ENCODE measurements at regions not wholly inside any gene's neighbourhood (a gene's known extent, or its start where the extent isn't known, plus 50 kb on each side); places are given as distances from the start of the nearest gene placed in this dataset.

DNA sequence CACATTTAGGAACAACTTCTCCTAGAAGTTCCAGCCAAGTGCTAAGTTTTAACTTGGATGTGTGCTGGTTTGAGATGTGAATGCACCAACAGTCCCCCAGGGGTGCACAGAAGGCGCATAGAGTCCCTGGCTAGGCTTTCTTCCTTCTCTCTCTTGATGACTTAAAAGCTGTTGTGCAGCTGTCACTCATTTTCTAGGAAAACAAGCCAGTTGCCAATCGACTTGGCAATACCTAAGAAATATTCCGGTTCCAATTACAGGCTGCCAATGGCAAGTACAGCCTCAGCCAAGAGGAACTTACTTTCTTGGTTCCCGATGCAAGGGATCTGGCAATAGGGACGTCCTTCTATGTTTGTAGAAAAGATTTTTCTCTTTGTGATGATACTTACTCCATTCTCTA is 266.6 kb upstream of the EEF2KMT start:
- H3K36me3 Mint-ChIP-seq: no peaks in the 10 kb centered on the region
- TF ChIP-seq, protein P1, sequence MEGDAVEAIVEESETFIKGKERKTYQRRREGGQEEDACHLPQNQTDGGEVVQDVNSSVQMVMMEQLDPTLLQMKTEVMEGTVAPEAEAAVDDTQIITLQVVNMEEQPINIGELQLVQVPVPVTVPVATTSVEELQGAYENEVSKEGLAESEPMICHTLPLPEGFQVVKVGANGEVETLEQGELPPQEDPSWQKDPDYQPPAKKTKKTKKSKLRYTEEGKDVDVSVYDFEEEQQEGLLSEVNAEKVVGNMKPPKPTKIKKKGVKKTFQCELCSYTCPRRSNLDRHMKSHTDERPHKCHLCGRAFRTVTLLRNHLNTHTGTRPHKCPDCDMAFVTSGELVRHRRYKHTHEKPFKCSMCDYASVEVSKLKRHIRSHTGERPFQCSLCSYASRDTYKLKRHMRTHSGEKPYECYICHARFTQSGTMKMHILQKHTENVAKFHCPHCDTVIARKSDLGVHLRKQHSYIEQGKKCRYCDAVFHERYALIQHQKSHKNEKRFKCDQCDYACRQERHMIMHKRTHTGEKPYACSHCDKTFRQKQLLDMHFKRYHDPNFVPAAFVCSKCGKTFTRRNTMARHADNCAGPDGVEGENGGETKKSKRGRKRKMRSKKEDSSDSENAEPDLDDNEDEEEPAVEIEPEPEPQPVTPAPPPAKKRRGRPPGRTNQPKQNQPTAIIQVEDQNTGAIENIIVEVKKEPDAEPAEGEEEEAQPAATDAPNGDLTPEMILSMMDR (IDR thresholded peaks at IDR 0.05; ENCODE audit: unreplicated experiment): no peak
- H3K9me3 Mint-ChIP-seq: no peaks in the 10 kb centered on the region
- H3K27ac Mint-ChIP-seq: no peak overlapping the region
- no peak overlapping the region for H3K4me3 Mint-ChIP-seq
- no peaks in the 10 kb centered on the region for H3K4me1 Mint-ChIP-seq
- DNase-seq (ENCODE audit: low spot score in 2 of 2, unreplicated experiment in 2 of 2): no peak
- peaks cover 25% of the 10 kb centered on the region for H3K27me3 Mint-ChIP-seq (ENCODE audit: low read depth)

DNA sequence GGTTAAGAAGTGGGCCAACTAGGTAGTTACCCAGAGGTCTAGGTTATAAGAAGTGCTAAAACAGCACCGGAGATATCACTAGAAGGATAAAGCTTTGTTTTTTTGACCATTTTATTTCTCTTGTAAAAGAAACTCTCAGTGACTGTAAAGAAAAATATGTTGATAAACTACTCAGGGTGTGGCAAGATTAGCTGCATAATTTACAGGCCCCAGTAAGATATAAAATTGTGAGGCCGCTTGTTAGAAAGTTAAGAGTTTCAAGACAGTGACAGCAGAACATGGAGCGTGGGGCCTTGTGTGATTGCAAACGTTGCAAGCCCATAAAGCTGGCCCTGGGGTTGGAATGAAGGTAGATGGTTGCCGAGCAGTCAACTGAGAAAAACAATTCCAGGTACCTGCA is 263.7 kb upstream of the EEF2KMT start:
- Mint-ChIP-seq H3K4me1 (no peaks in the 10 kb centered on the region), H3K27me3 (ENCODE audit: low read depth) (peaks cover 26% of the 10 kb centered on the region), H3K9me3 (no peaks in the 10 kb centered on the region), H3K36me3 (no peaks in the 10 kb centered on the region), H3K4me3 (no peak overlapping the region), H3K27ac (no peak overlapping the region)
- TF ChIP-seq, protein P1 (IDR thresholded peaks at IDR 0.05; ENCODE audit: unreplicated experiment): no peak
- DNase-seq (ENCODE audit: low spot score in 2 of 2, unreplicated experiment in 2 of 2): no peak

DNA sequence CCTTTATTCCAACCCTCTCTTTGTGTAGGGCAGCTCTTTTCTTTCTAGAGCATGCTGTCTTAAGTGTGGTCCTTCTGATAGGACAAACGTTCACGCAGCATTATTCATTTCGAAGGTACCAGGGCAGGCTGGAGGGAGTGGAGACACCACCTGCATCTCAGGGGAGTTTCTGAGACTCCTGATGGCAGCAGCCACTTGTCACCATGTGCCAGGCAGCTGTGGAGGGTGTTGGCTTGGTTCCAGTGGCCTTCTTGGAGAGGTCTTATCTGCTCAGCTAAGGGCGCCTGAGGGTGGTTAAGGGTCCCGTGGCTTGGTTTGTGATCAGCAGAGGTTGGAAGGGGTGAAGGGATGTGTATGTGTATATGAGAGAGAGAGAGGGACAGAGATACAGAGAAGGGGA is 257.1 kb upstream of the EEF2KMT start:
- no peak overlapping the region for H3K27ac Mint-ChIP-seq

DNA sequence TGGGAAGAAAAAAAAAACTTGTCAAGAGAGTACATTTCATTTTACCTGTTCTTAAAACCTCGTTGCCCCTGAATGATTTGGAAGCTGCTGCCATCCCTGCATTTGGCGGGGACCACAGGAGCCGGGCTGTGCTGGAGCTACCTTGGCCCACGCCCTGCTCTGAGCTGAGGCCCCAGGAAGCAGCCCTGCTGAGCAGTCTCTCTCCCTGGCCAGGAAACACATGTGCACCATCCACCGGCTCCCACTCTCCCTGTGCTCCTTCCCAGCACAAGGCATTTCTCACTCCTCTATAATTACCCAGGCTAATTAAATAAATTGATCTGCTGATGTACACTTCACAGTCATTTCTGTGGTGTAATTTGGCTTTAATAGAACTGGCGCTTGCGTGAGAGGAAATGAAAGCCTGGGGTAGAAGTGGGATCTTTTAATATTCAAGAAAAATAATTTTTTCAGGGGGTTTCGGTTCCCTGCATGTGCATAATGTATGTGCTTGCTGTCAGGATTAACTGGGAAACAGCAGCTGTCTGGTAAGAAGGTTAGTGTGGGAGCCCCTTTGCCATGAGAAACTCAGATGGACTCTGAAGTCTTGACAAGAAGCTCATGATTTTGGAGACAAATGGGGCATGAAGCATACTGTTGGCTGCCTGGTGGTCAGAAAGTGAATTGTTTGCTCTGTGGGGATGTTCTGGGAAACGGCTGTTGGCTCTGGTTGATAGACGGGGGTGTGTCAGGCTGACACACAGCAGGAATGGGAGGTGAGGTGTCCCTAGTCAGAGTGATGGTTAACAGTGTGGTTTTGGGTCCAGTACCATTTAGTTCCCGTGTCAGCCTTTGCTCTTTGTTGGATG is 252.3 kb upstream of the EEF2KMT start:
- Mint-ChIP-seq H3K36me3 (no peaks in the 10 kb centered on the region), H3K4me1 (no peaks in the 10 kb centered on the region), H3K27ac (no peak overlapping the region), H3K4me3 (no peak overlapping the region), H3K9me3 (peaks cover 3% of the 10 kb centered on the region), H3K27me3 (ENCODE audit: low read depth) (peaks cover 21% of the 10 kb centered on the region)
- TF ChIP-seq, protein P1 (IDR thresholded peaks at IDR 0.05; ENCODE audit: unreplicated experiment): no peak
- no peak for DNase-seq (ENCODE audit: low spot score in 2 of 2, unreplicated experiment in 2 of 2)

More for the DNA sequence above, 257.1 kb upstream of the EEF2KMT start:
- H3K4me1 Mint-ChIP-seq: no peaks in the 10 kb centered on the region
- H3K9me3 Mint-ChIP-seq: no peaks in the 10 kb centered on the region
- no peak overlapping the region for H3K4me3 Mint-ChIP-seq
- TF ChIP-seq, protein P1 (IDR thresholded peaks at IDR 0.05; ENCODE audit: unreplicated experiment): no peak
- DNase-seq (ENCODE audit: low spot score in 2 of 2, unreplicated experiment in 2 of 2): no peak
- H3K27me3 Mint-ChIP-seq (ENCODE audit: low read depth): peaks cover 19% of the 10 kb centered on the region
- H3K36me3 Mint-ChIP-seq: no peaks in the 10 kb centered on the region

DNA sequence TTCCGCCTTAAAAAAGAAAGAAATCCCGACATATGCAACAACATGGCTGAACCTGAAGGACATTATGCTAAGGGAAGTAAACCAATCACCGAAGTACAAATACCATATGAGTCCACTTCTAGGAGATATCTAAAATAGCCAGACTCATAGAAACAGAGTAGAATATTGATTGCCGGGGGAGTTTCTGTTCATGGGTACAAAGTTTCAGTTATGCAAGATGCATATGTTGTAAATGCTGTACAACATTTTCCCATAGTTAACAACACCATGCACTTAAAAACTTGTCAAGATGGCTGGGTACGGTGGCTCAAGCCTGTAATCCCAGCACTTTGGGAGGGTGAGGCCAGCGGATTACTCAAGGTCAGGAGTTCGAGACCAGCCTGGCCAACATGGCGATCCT is 251.5 kb upstream of the EEF2KMT start:
- Mint-ChIP-seq H3K36me3 (no peaks in the 10 kb centered on the region), H3K9me3 (peaks cover 3% of the 10 kb centered on the region), H3K4me1 (no peaks in the 10 kb centered on the region), H3K27ac (no peak overlapping the region), H3K4me3 (no peak overlapping the region), H3K27me3 (ENCODE audit: low read depth) (peaks cover 21% of the 10 kb centered on the region)
- TF ChIP-seq, protein P1 (IDR thresholded peaks at IDR 0.05; ENCODE audit: unreplicated experiment): no peak
- no peak for DNase-seq (ENCODE audit: low spot score in 2 of 2, unreplicated experiment in 2 of 2)
